ENCODE measurements at regions not wholly inside any gene's neighbourhood (a gene's known extent, or its start where the extent isn't known, plus 50 kb on each side); places are given as distances from the start of the nearest gene placed in this dataset.
A peak's percentile ranks its signal among the peaks of the same experiment; 100 is the strongest.

GRCh38 chr13:65894049-65894448, 1336.1 kb downstream of the PCDH9 start:
- H3K27me3 Mint-ChIP-seq (ENCODE audit: unreplicated experiment): no peaks in the 10 kb centered on the region
- DNase-seq (ENCODE audit: extremely low spot score, unreplicated experiment): no peak
- no peaks in the 10 kb centered on the region for H3K36me3 Mint-ChIP-seq (ENCODE audit: unreplicated experiment)
- peaks cover 7% of the 10 kb centered on the region for H3K9me3 Mint-ChIP-seq (ENCODE audit: unreplicated experiment)
- no peak overlapping the region for H3K4me3 Mint-ChIP-seq (ENCODE audit: unreplicated experiment)
- no peak for TF ChIP-seq CTCF (IDR thresholded peaks at IDR 0.05)
- no peaks in the 10 kb centered on the region for H3K4me1 Mint-ChIP-seq (ENCODE audit: unreplicated experiment)
- no peak overlapping the region for H3K27ac Mint-ChIP-seq (ENCODE audit: unreplicated experiment)

GRCh38 chr13:65892859-65893258, 1337.3 kb downstream of the PCDH9 start:
- no peak for DNase-seq (ENCODE audit: extremely low spot score, unreplicated experiment)
- TF ChIP-seq CTCF (IDR thresholded peaks at IDR 0.05): no peak
- peaks cover 4% of the 10 kb centered on the region for H3K9me3 Mint-ChIP-seq (ENCODE audit: unreplicated experiment)
- no peaks in the 10 kb centered on the region for H3K27me3 Mint-ChIP-seq (ENCODE audit: unreplicated experiment)
- no peaks in the 10 kb centered on the region for H3K36me3 Mint-ChIP-seq (ENCODE audit: unreplicated experiment)
- no peaks in the 10 kb centered on the region for H3K4me1 Mint-ChIP-seq (ENCODE audit: unreplicated experiment)
- no peak overlapping the region for H3K27ac Mint-ChIP-seq (ENCODE audit: unreplicated experiment)
- H3K4me3 Mint-ChIP-seq (ENCODE audit: unreplicated experiment): no peak overlapping the region

- no peaks in the 10 kb centered on the region for H3K36me3 Mint-ChIP-seq (ENCODE audit: unreplicated experiment)
- H3K9me3 Mint-ChIP-seq (ENCODE audit: unreplicated experiment): peaks cover 4% of the 10 kb centered on the region
- H3K4me3 Mint-ChIP-seq (ENCODE audit: unreplicated experiment): no peak overlapping the region
- DNase-seq (ENCODE audit: extremely low spot score, unreplicated experiment): no peak
- H3K4me1 Mint-ChIP-seq (ENCODE audit: unreplicated experiment): peaks cover 5% of the 10 kb centered on the region
- no peak overlapping the region for H3K27ac Mint-ChIP-seq (ENCODE audit: unreplicated experiment)
- H3K27me3 Mint-ChIP-seq (ENCODE audit: unreplicated experiment): no peaks in the 10 kb centered on the region
- no peak for TF ChIP-seq CTCF (IDR thresholded peaks at IDR 0.05)
These were observed 1340.8 kb downstream of the PCDH9 start for GRCh38 chr13:65889368-65889767.

- H3K27ac Mint-ChIP-seq (ENCODE audit: unreplicated experiment): no peak overlapping the region
- no peak overlapping the region for H3K4me3 Mint-ChIP-seq (ENCODE audit: unreplicated experiment)
- DNase-seq (ENCODE audit: extremely low spot score, unreplicated experiment): no peak
- peaks cover 13% of the 10 kb centered on the region for H3K4me1 Mint-ChIP-seq (ENCODE audit: unreplicated experiment)
- no peaks in the 10 kb centered on the region for H3K27me3 Mint-ChIP-seq (ENCODE audit: unreplicated experiment)
- H3K36me3 Mint-ChIP-seq (ENCODE audit: unreplicated experiment): no peaks in the 10 kb centered on the region
- TF ChIP-seq CTCF (IDR thresholded peaks at IDR 0.05): peak; percentile 20
- no peaks in the 10 kb centered on the region for H3K9me3 Mint-ChIP-seq (ENCODE audit: unreplicated experiment)
These were observed 1347.3 kb downstream of the PCDH9 start for GRCh38 chr13:65882810-65883209.

- no peaks in the 10 kb centered on the region for H3K36me3 Mint-ChIP-seq (ENCODE audit: unreplicated experiment)
- TF ChIP-seq CTCF (IDR thresholded peaks at IDR 0.05): no peak
- no peak overlapping the region for H3K27ac Mint-ChIP-seq (ENCODE audit: unreplicated experiment)
- no peak overlapping the region for H3K4me3 Mint-ChIP-seq (ENCODE audit: unreplicated experiment)
- peaks cover 13% of the 10 kb centered on the region for H3K4me1 Mint-ChIP-seq (ENCODE audit: unreplicated experiment)
- no peaks in the 10 kb centered on the region for H3K27me3 Mint-ChIP-seq (ENCODE audit: unreplicated experiment)
- H3K9me3 Mint-ChIP-seq (ENCODE audit: unreplicated experiment): no peaks in the 10 kb centered on the region
- no peak for DNase-seq (ENCODE audit: extremely low spot score, unreplicated experiment)
These were observed 1348.5 kb downstream of the PCDH9 start for GRCh38 chr13:65881561-65882155.
